Nephron progenitor cell (in vitro differentiated cells): ENCODE measurements at regions not wholly inside any gene's neighbourhood (a gene's known extent, or its start where the extent isn't known, plus 50 kb on each side); places are given as distances from the start of the nearest gene placed in this dataset.

Source experiments
- DNase-seq: peaks from one replicate; pipeline ENCODE4 v3.0.0; 2021
- H3K27ac Mint-ChIP-seq: 2 replicates; pipeline ENCODE4 v1.8.0; 2021; ENCODE audit warnings: mild to moderate bottlenecking, moderate library complexity, mixed read lengths
- H3K27me3 Mint-ChIP-seq: 2 replicates; pipeline ENCODE4 v1.8.0; 2021; ENCODE audit warnings: mild to moderate bottlenecking, low read depth, mixed read lengths; ENCODE audit not compliant: poor library complexity
- H3K36me3 Mint-ChIP-seq: 2 replicates; pipeline ENCODE4 v1.8.0; 2021; ENCODE audit warnings: low read depth, mixed read lengths
- H3K4me1 Mint-ChIP-seq: 2 replicates; pipeline ENCODE4 v1.8.0; 2021; ENCODE audit warnings: mixed read lengths
- H3K4me3 Mint-ChIP-seq: 2 replicates; pipeline ENCODE4 v1.8.0; 2021; ENCODE audit warnings: mild to moderate bottlenecking, moderate library complexity, mixed read lengths
- H3K9me3 Mint-ChIP-seq: 2 replicates; pipeline ENCODE4 v1.8.0; 2021; ENCODE audit warnings: mild to moderate bottlenecking, moderate library complexity, mixed read lengths
- CTCF ChIP-seq: fragments of 200-600 bp; sonication (generic); IDR thresholded peaks from 2 replicates; pipeline ENCODE4 v1.5.0; 2021; ENCODE audit warnings: antibody characterized with exemption

GRCh38 chr5:68991279-68992084 lies 102.3 kb upstream of the SLC30A5 start:
- Mint-ChIP-seq H3K27ac (no peak overlapping the region), H3K4me1 (no peaks in the 10 kb centered on the region), H3K36me3 (no peaks in the 10 kb centered on the region), H3K4me3 (no peak overlapping the region), H3K9me3 (peaks cover 4% of the 10 kb centered on the region), H3K27me3 (peaks cover 9% of the 10 kb centered on the region)
- no peak for TF ChIP-seq CTCF
- DNase-seq, result no peak

GRCh38 chr5:68994645-68995044 lies 99.2 kb upstream of the SLC30A5 start:
- no peak overlapping the region for H3K4me3 Mint-ChIP-seq
- DNase-seq, result no peak
- H3K9me3 Mint-ChIP-seq, result no peaks in the 10 kb centered on the region
- H3K4me1 Mint-ChIP-seq, result no peaks in the 10 kb centered on the region
- no peak for TF ChIP-seq CTCF
- H3K27me3 Mint-ChIP-seq, result peaks cover 6% of the 10 kb centered on the region
- no peaks in the 10 kb centered on the region for H3K36me3 Mint-ChIP-seq
- H3K27ac Mint-ChIP-seq, result no peak overlapping the region

GRCh38 chr5:68995845-68996545 lies 97.8 kb upstream of the SLC30A5 start:
- TF ChIP-seq CTCF, result no peak
- no peak overlapping the region for H3K4me3 Mint-ChIP-seq
- no peaks in the 10 kb centered on the region for H3K36me3 Mint-ChIP-seq
- H3K4me1 Mint-ChIP-seq, result peaks cover 2% of the 10 kb centered on the region
- no peak for DNase-seq
- no peaks in the 10 kb centered on the region for H3K9me3 Mint-ChIP-seq
- no peak overlapping the region for H3K27ac Mint-ChIP-seq
- H3K27me3 Mint-ChIP-seq, result peaks cover 2% of the 10 kb centered on the region

GRCh38 chr5:68999181-68999580 lies 94.6 kb upstream of the SLC30A5 start:
- Mint-ChIP-seq H3K27ac (no peak overlapping the region), H3K27me3 (no peaks in the 10 kb centered on the region), H3K4me3 (no peak overlapping the region)

GRCh38 chr5:69000216-69000919 lies 93.4 kb upstream of the SLC30A5 start:
- Mint-ChIP-seq H3K27ac (no peak overlapping the region), H3K36me3 (no peaks in the 10 kb centered on the region)
- TF ChIP-seq CTCF, result no peak

More at GRCh38 chr5:68999181-68999580, 94.6 kb upstream of the SLC30A5 start:
- no peaks in the 10 kb centered on the region for H3K36me3 Mint-ChIP-seq
- DNase-seq, result no peak
- H3K9me3 Mint-ChIP-seq, result peaks cover 3% of the 10 kb centered on the region
- peaks cover 10% of the 10 kb centered on the region for H3K4me1 Mint-ChIP-seq
- TF ChIP-seq CTCF, result no peak

More at GRCh38 chr5:69000216-69000919, 93.4 kb upstream of the SLC30A5 start:
- H3K9me3 Mint-ChIP-seq, result peaks cover 3% of the 10 kb centered on the region
- H3K4me3 Mint-ChIP-seq, result no peak overlapping the region
- peaks cover 10% of the 10 kb centered on the region for H3K4me1 Mint-ChIP-seq
- H3K27me3 Mint-ChIP-seq, result peaks cover 3% of the 10 kb centered on the region
- no peak for DNase-seq
